ENCODE measurements at regions not wholly inside any gene's neighbourhood (a gene's known extent, or its start where the extent isn't known, plus 50 kb on each side); places are given as distances from the start of the nearest gene placed in this dataset.
"Not testable (repeated sequence)": the region's sequence is repeated elsewhere in the genome, so short reads cannot be mapped to it uniquely, and the experiment has no call there.

- H3K27ac Mint-ChIP-seq; DNase-seq; POLR2A ChIA-PET; H3K27me3 Mint-ChIP-seq; CTCF ChIA-PET; H3K4me3 Mint-ChIP-seq; H3K36me3 Mint-ChIP-seq; H3K4me1 Mint-ChIP-seq (ENCODE audit: low read depth); intact Hi-C loops (cut with micrococcal nuclease); H3K9me3 Mint-ChIP-seq: not testable (repeated sequence)
These were observed 276.5 kb downstream of the CD109 start for GRCh38 chr6:73972518-73972917.

GRCh38 chr6:73969971-73970970, 274.3 kb downstream of the CD109 start:
- ChIA-PET POLR2A (interaction anchor here (0.7 kb wide), 1 partner anchor 1798 kb away, joined by 4 read pairs; no protein-coding TSS in a partner anchor), CTCF (interaction anchor here (0.6 to 1.1 kb wide), 3 partner anchors 13 to 1678 kb away, joined by 3 to 4 read pairs (median 4); no protein-coding TSS in a partner anchor)
- no peak for DNase-seq
- intact Hi-C loops (cut with micrococcal nuclease): loop anchor here (1.0 kb wide), 1 partner anchor 1239 kb away; no protein-coding TSS in a partner anchor
- H3K27ac Mint-ChIP-seq: no peak overlapping the region
- H3K4me3 Mint-ChIP-seq: no peak overlapping the region
- H3K9me3 Mint-ChIP-seq: no peaks in the 10 kb centered on the region
- H3K36me3 Mint-ChIP-seq: no peaks in the 10 kb centered on the region
- peaks cover 1% of the 10 kb centered on the region for H3K27me3 Mint-ChIP-seq
- H3K4me1 Mint-ChIP-seq (ENCODE audit: low read depth): no peaks in the 10 kb centered on the region

GRCh38 chr6:73968221-73968757, 272.3 kb downstream of the CD109 start:
- no peak for DNase-seq
- no peaks in the 10 kb centered on the region for H3K9me3 Mint-ChIP-seq
- H3K27ac Mint-ChIP-seq: no peak overlapping the region
- POLR2A ChIA-PET: no interaction called here
- peaks cover 1% of the 10 kb centered on the region for H3K27me3 Mint-ChIP-seq
- CTCF ChIA-PET: interaction anchor here (0.7 to 1.1 kb wide), 2 partner anchors 124 to 1240 kb away, joined by 3 read pairs; no protein-coding TSS in a partner anchor
- intact Hi-C loops (cut with micrococcal nuclease): no loop called here
- no peaks in the 10 kb centered on the region for H3K4me1 Mint-ChIP-seq (ENCODE audit: low read depth)
- no peaks in the 10 kb centered on the region for H3K36me3 Mint-ChIP-seq
- no peak overlapping the region for H3K4me3 Mint-ChIP-seq

GRCh38 chr6:73965539-73966029, 269.6 kb downstream of the CD109 start:
- intact Hi-C loops (cut with micrococcal nuclease): no loop called here
- H3K27me3 Mint-ChIP-seq: peaks cover 1% of the 10 kb centered on the region
- POLR2A ChIA-PET: no interaction called here
- no peak for DNase-seq
- H3K4me3 Mint-ChIP-seq: no peak overlapping the region
- CTCF ChIA-PET: no interaction called here
- no peaks in the 10 kb centered on the region for H3K4me1 Mint-ChIP-seq (ENCODE audit: low read depth)
- H3K9me3 Mint-ChIP-seq: no peaks in the 10 kb centered on the region
- no peaks in the 10 kb centered on the region for H3K36me3 Mint-ChIP-seq
- no peak overlapping the region for H3K27ac Mint-ChIP-seq

GRCh38 chr6:73964241-73964854, 268.3 kb downstream of the CD109 start:
- ChIA-PET POLR2A (no interaction called here), CTCF (no interaction called here)
- Mint-ChIP-seq H3K27ac (no peak overlapping the region), H3K36me3 (no peaks in the 10 kb centered on the region), H3K4me1 (ENCODE audit: low read depth) (no peaks in the 10 kb centered on the region), H3K9me3 (no peaks in the 10 kb centered on the region), H3K27me3 (no peaks in the 10 kb centered on the region), H3K4me3 (no peak overlapping the region)
- DNase-seq: no peak
- intact Hi-C loops (cut with micrococcal nuclease): no loop called here

- intact Hi-C loops (cut with micrococcal nuclease): no loop called here
- no peaks in the 10 kb centered on the region for H3K4me1 Mint-ChIP-seq (ENCODE audit: low read depth)
- no peak overlapping the region for H3K27ac Mint-ChIP-seq
- no peaks in the 10 kb centered on the region for H3K36me3 Mint-ChIP-seq
- no peak overlapping the region for H3K4me3 Mint-ChIP-seq
- POLR2A ChIA-PET: no interaction called here
- CTCF ChIA-PET: no interaction called here
- H3K27me3 Mint-ChIP-seq: no peaks in the 10 kb centered on the region
- H3K9me3 Mint-ChIP-seq: no peaks in the 10 kb centered on the region
- no peak for DNase-seq
These were observed 266.9 kb downstream of the CD109 start for GRCh38 chr6:73962884-73963283.

- no peaks in the 10 kb centered on the region for H3K36me3 Mint-ChIP-seq
- no peak overlapping the region for H3K27ac Mint-ChIP-seq
- no peak for DNase-seq
- POLR2A ChIA-PET: no interaction called here
- no peak overlapping the region for H3K4me3 Mint-ChIP-seq
- H3K27me3 Mint-ChIP-seq: no peaks in the 10 kb centered on the region
- CTCF ChIA-PET: no interaction called here
- intact Hi-C loops (cut with micrococcal nuclease): no loop called here
- H3K4me1 Mint-ChIP-seq (ENCODE audit: low read depth): no peaks in the 10 kb centered on the region
- no peaks in the 10 kb centered on the region for H3K9me3 Mint-ChIP-seq
These were observed 260.3 kb downstream of the CD109 start for GRCh38 chr6:73956305-73956704.

GRCh38 chr6:73955800-73956199, 259.8 kb downstream of the CD109 start:
- no peaks in the 10 kb centered on the region for H3K9me3 Mint-ChIP-seq
- no peak overlapping the region for H3K27ac Mint-ChIP-seq
- H3K27me3 Mint-ChIP-seq: no peaks in the 10 kb centered on the region
- no peaks in the 10 kb centered on the region for H3K4me1 Mint-ChIP-seq (ENCODE audit: low read depth)
- no peak overlapping the region for H3K4me3 Mint-ChIP-seq
- CTCF ChIA-PET: no interaction called here
- no peaks in the 10 kb centered on the region for H3K36me3 Mint-ChIP-seq
- intact Hi-C loops (cut with micrococcal nuclease): no loop called here
- POLR2A ChIA-PET: no interaction called here
- no peak for DNase-seq

GRCh38 chr6:73954881-73955280, 258.9 kb downstream of the CD109 start:
- CTCF ChIA-PET: no interaction called here
- H3K27me3 Mint-ChIP-seq: no peaks in the 10 kb centered on the region
- no peaks in the 10 kb centered on the region for H3K9me3 Mint-ChIP-seq
- POLR2A ChIA-PET: no interaction called here
- no peaks in the 10 kb centered on the region for H3K36me3 Mint-ChIP-seq
- no peaks in the 10 kb centered on the region for H3K4me1 Mint-ChIP-seq (ENCODE audit: low read depth)
- DNase-seq: no peak
- H3K27ac Mint-ChIP-seq: no peak overlapping the region
- intact Hi-C loops (cut with micrococcal nuclease): no loop called here
- H3K4me3 Mint-ChIP-seq: no peak overlapping the region

GRCh38 chr6:73951183-73951582, 255.2 kb downstream of the CD109 start:
- H3K36me3 Mint-ChIP-seq: no peaks in the 10 kb centered on the region
- no peak for DNase-seq
- CTCF ChIA-PET: no interaction called here
- H3K27ac Mint-ChIP-seq: no peak overlapping the region
- POLR2A ChIA-PET: no interaction called here
- H3K4me1 Mint-ChIP-seq (ENCODE audit: low read depth): no peaks in the 10 kb centered on the region
- no peak overlapping the region for H3K4me3 Mint-ChIP-seq
- intact Hi-C loops (cut with micrococcal nuclease): no loop called here
- no peaks in the 10 kb centered on the region for H3K27me3 Mint-ChIP-seq
- H3K9me3 Mint-ChIP-seq: peaks cover 4% of the 10 kb centered on the region

GRCh38 chr6:73943930-73944652, 248.1 kb downstream of the CD109 start:
- DNase-seq: no peak
- Mint-ChIP-seq H3K36me3 (no peaks in the 10 kb centered on the region), H3K4me1 (ENCODE audit: low read depth) (no peaks in the 10 kb centered on the region), H3K27ac (no peak overlapping the region), H3K9me3 (peaks cover 4% of the 10 kb centered on the region), H3K4me3 (no peak overlapping the region), H3K27me3 (peaks cover 2% of the 10 kb centered on the region)
- ChIA-PET POLR2A (no interaction called here), CTCF (interaction anchor here (0.6 to 0.7 kb wide), 2 partner anchors 555 to 930 kb away, joined by 3 read pairs; no protein-coding TSS in a partner anchor)
- intact Hi-C loops (cut with micrococcal nuclease): no loop called here

GRCh38 chr6:73943411-73943810, 247.4 kb downstream of the CD109 start:
- no peaks in the 10 kb centered on the region for H3K36me3 Mint-ChIP-seq
- intact Hi-C loops (cut with micrococcal nuclease): no loop called here
- ChIA-PET POLR2A (no interaction called here), CTCF (no interaction called here)
- H3K9me3 Mint-ChIP-seq: peaks cover 4% of the 10 kb centered on the region
- peaks cover 2% of the 10 kb centered on the region for H3K27me3 Mint-ChIP-seq
- no peak overlapping the region for H3K27ac Mint-ChIP-seq
- H3K4me1 Mint-ChIP-seq (ENCODE audit: low read depth): no peaks in the 10 kb centered on the region
- no peak for DNase-seq
- H3K4me3 Mint-ChIP-seq: no peak overlapping the region

Measured in activated CD4-positive, alpha-beta memory T cell treated with anti-CD3 and anti-CD28 coated beads for 36 hours (primary cell).